ENCODE measurements at regions not wholly inside any gene's neighbourhood (a gene's known extent, or its start where the extent isn't known, plus 50 kb on each side); places are given as distances from the start of the nearest gene placed in this dataset.

DNA sequence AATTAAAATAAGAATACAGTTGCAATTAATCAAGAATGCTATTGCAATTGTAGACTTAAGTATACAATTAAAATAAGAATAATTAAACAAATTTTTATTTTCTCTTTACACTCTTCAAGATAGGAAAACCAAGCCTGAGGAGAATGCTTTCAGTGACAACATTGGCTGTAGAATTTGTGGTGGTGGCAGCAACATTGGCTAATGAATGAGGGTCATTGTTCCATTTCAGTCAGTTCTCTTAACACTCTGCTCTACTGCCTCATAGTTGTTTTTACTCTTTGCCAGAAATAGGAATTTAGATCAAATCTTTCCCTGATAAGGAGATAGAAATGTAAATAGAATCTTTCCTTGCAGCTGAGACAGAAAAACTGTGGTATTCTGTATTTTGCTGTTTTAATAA, 391.6 kb downstream of the PCDH20 start:
- Histone ChIP-seq H3K36me3 (ENCODE audit: control insufficient read depth in 2 of 3, insufficient read depth in 3 of 3, low read length in 3 of 3) (no peaks in the 10 kb centered on the region), H3K9me3 (ENCODE audit: control insufficient read depth in 2 of 3, low read length in 3 of 3) (no peaks in the 10 kb centered on the region), H3K27ac (ENCODE audit: low read depth, low read length) (no peak overlapping the region), H3K4me1 (ENCODE audit: control insufficient read depth in 2 of 2, insufficient read depth in 2 of 2, low read length in 2 of 2) (no peaks in the 10 kb centered on the region), H3K4me3 (ENCODE audit: low read length) (no peak overlapping the region), H3K27me3 (ENCODE audit: control insufficient read depth in 2 of 2, insufficient read depth in 2 of 2, low read length in 2 of 2) (no peaks in the 10 kb centered on the region)
- Mint-ChIP-seq H3K27me3 (no peaks in the 10 kb centered on the region), H3K4me1 (no peaks in the 10 kb centered on the region), H3K4me3 (no peak overlapping the region), H3K27ac (no peak overlapping the region), H3K36me3 (no peaks in the 10 kb centered on the region), H3K9me3 (peaks cover 0 to 19% (median 5%) of the 10 kb centered on the region in 11 donors)
- intact Hi-C loops (cut with micrococcal nuclease) = no loop called here
- ATAC-seq (no peak), DNase-seq (no peak)
- POLR2A ChIA-PET = no interaction called here
- CTCF ChIA-PET = no interaction called here

GRCh38 chr13:61021838-61022237, 393.8 kb downstream of the PCDH20 start:
- POLR2A ChIA-PET = no interaction called here
- intact Hi-C loops (cut with micrococcal nuclease) = no loop called here
- H3K27me3 Mint-ChIP-seq = no peaks in the 10 kb centered on the region

GRCh38 chr13:61013796-61014195, 401.9 kb downstream of the PCDH20 start:
- Histone ChIP-seq H3K27ac (ENCODE audit: low read depth, low read length) (no peak overlapping the region), H3K27me3 (ENCODE audit: control insufficient read depth in 2 of 2, insufficient read depth in 2 of 2, low read length in 2 of 2) (no peaks in the 10 kb centered on the region), H3K9me3 (ENCODE audit: control insufficient read depth in 2 of 3, low read length in 3 of 3) (peaks cover 0 to 4% (median 0%) of the 10 kb centered on the region in 3 experiments), H3K4me1 (ENCODE audit: control insufficient read depth in 2 of 2, insufficient read depth in 2 of 2, low read length in 2 of 2) (no peaks in the 10 kb centered on the region), H3K4me3 (ENCODE audit: low read length) (no peak overlapping the region), H3K36me3 (ENCODE audit: control insufficient read depth in 2 of 3, insufficient read depth in 3 of 3, low read length in 3 of 3) (no peaks in the 10 kb centered on the region)
- Mint-ChIP-seq H3K36me3 (peaks cover 0 to 3% (median 0%) of the 10 kb centered on the region in 5 donors), H3K4me3 (no peak overlapping the region), H3K9me3 (peaks cover 1 to 21% (median 9%) of the 10 kb centered on the region in 11 donors), H3K27me3 (no peaks in the 10 kb centered on the region), H3K27ac (no peak overlapping the region), H3K4me1 (no peaks in the 10 kb centered on the region)
- no peak for DNase-seq
- intact Hi-C loops (cut with micrococcal nuclease) = no loop called here
- ChIA-PET CTCF (no interaction called here), POLR2A (no interaction called here)
- no peak for ATAC-seq

More at GRCh38 chr13:61021838-61022237, 393.8 kb downstream of the PCDH20 start:
- H3K9me3 ChIP-seq (ENCODE audit: control insufficient read depth in 2 of 3, low read length in 3 of 3) = no peaks in the 10 kb centered on the region
- no peaks in the 10 kb centered on the region for H3K27me3 ChIP-seq (ENCODE audit: control insufficient read depth in 2 of 2, insufficient read depth in 2 of 2, low read length in 2 of 2)
- Mint-ChIP-seq H3K36me3 (no peaks in the 10 kb centered on the region), H3K4me3 (no peak overlapping the region), H3K9me3 (peaks cover 0 to 17% (median 5%) of the 10 kb centered on the region in 11 donors), H3K4me1 (no peaks in the 10 kb centered on the region), H3K27ac (no peak overlapping the region)
- no peaks in the 10 kb centered on the region for H3K36me3 ChIP-seq (ENCODE audit: control insufficient read depth in 2 of 3, insufficient read depth in 3 of 3, low read length in 3 of 3)
- DNase-seq = no peak
- ATAC-seq = no peak
- no peak overlapping the region for H3K4me3 ChIP-seq (ENCODE audit: low read length)
- no peak overlapping the region for H3K27ac ChIP-seq (ENCODE audit: low read depth, low read length)
- H3K4me1 ChIP-seq (ENCODE audit: control insufficient read depth in 2 of 2, insufficient read depth in 2 of 2, low read length in 2 of 2) = no peaks in the 10 kb centered on the region
- CTCF ChIA-PET = no interaction called here

DNA sequence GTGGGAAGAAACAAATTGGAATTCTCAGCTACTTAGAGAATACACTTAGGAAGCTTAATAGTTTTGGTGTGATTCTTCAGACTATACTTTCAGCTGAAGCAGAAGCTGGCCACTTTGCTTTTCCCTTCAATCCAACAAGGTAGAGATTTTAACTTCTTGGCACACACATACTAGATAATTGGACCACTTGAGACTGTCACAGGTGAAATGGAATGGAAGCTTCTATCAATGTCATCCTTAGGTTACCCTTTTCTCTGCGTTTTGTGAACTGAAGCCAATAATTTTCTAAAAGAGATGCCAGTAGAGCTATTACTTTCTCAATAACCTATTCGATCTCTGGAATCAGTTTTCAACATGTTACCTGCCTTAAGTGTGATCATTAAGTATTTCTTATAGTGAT, 405.3 kb downstream of the PCDH20 start:
- no peak overlapping the region for H3K27ac Mint-ChIP-seq
- ChIA-PET CTCF (no interaction called here), POLR2A (no interaction called here)
- no peaks in the 10 kb centered on the region for H3K4me1 Mint-ChIP-seq
- intact Hi-C loops (cut with micrococcal nuclease) = no loop called here
- Histone ChIP-seq H3K27me3 (ENCODE audit: control insufficient read depth in 2 of 2, insufficient read depth in 2 of 2, low read length in 2 of 2) (no peaks in the 10 kb centered on the region), H3K4me1 (ENCODE audit: control insufficient read depth in 2 of 2, insufficient read depth in 2 of 2, low read length in 2 of 2) (no peaks in the 10 kb centered on the region), H3K9me3 (ENCODE audit: control insufficient read depth in 2 of 3, low read length in 3 of 3) (peaks cover 0 to 4% (median 4%) of the 10 kb centered on the region in 3 experiments), H3K36me3 (ENCODE audit: control insufficient read depth in 2 of 3, insufficient read depth in 3 of 3, low read length in 3 of 3) (no peaks in the 10 kb centered on the region), H3K27ac (ENCODE audit: low read depth, low read length) (no peak overlapping the region), H3K4me3 (ENCODE audit: low read length) (no peak overlapping the region)
- DNase-seq = no peak
- H3K4me3 Mint-ChIP-seq = no peak overlapping the region
- ATAC-seq = no peak
- no peaks in the 10 kb centered on the region for H3K27me3 Mint-ChIP-seq
- H3K36me3 Mint-ChIP-seq = peaks cover 0 to 3% (median 0%) of the 10 kb centered on the region in 5 donors
- H3K9me3 Mint-ChIP-seq = peaks cover 0 to 36% (median 26%) of the 10 kb centered on the region in 11 donors

- intact Hi-C loops (cut with micrococcal nuclease) = no loop called here
- no peak overlapping the region for H3K27ac Mint-ChIP-seq
- no peaks in the 10 kb centered on the region for H3K4me1 ChIP-seq (ENCODE audit: control insufficient read depth in 2 of 2, insufficient read depth in 2 of 2, low read length in 2 of 2)
- POLR2A ChIA-PET = no interaction called here
- H3K36me3 Mint-ChIP-seq = no peaks in the 10 kb centered on the region
- no peak overlapping the region for H3K4me3 ChIP-seq (ENCODE audit: low read length)
- H3K27me3 ChIP-seq (ENCODE audit: control insufficient read depth in 2 of 2, insufficient read depth in 2 of 2, low read length in 2 of 2) = no peaks in the 10 kb centered on the region
- DNase-seq (no peak), ATAC-seq (no peak)
- H3K27ac ChIP-seq (ENCODE audit: low read depth, low read length) = no peak overlapping the region
- H3K9me3 Mint-ChIP-seq = peaks cover 4 to 42% (median 19%) of the 10 kb centered on the region in 11 donors
- peaks cover 0 to 2% (median 0%) of the 10 kb centered on the region in 3 experiments for H3K9me3 ChIP-seq (ENCODE audit: control insufficient read depth in 2 of 3, low read length in 3 of 3)
- CTCF ChIA-PET = no interaction called here
- H3K27me3 Mint-ChIP-seq = no peaks in the 10 kb centered on the region
- no peaks in the 10 kb centered on the region for H3K36me3 ChIP-seq (ENCODE audit: control insufficient read depth in 2 of 3, insufficient read depth in 3 of 3, low read length in 3 of 3)
- H3K4me3 Mint-ChIP-seq = no peak overlapping the region
- no peaks in the 10 kb centered on the region for H3K4me1 Mint-ChIP-seq
Observed at GRCh38 chr13:61002686-61003085, 413.0 kb downstream of the PCDH20 start.

DNA sequence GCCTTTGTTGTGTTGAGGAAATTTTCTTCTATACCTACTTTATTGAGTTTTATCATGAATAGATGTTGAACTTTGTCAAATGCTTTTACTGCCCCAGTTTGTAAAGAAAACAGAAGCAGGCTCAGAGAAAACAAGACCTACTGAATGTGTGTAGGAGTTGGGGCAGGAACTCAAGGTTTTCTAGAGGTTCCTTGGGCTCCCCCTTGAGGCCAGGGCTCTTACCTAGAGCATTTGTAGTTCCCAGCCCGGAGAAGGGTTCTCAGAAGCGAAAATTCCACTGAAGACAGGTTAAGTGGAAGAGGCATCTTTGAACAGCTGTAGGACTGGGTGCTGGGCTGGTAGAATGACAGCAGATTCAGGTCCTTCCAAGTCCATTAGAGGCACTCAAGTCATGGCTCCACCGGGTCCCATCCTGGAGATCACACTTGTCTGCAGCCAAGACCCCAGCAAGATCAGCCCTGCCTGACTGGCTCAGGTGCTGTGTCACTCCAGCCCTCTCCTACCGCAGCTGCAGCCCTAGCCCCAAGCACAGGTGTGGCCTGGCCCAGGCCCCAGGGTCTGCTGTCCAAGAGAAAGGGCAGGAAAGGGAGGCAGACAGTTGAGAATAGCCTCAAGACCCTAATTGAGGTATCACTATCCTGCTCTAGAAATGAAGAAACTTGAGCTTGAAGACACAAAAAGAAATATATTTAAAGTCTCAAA, 425.5 kb downstream of the PCDH20 start:
- POLR2A ChIA-PET = no interaction called here
- Mint-ChIP-seq H3K27me3 (no peaks in the 10 kb centered on the region), H3K4me1 (no peaks in the 10 kb centered on the region)

GRCh38 chr13:60986301-60986700, 429.3 kb downstream of the PCDH20 start:
- ATAC-seq = no peak
- intact Hi-C loops (cut with micrococcal nuclease) = no loop called here

More for the DNA sequence above, 425.5 kb downstream of the PCDH20 start:
- no peaks in the 10 kb centered on the region for H3K9me3 ChIP-seq (ENCODE audit: control insufficient read depth in 2 of 3, low read length in 3 of 3)
- Mint-ChIP-seq H3K4me3 (no peak overlapping the region), H3K9me3 (peaks cover 0 to 14% (median 4%) of the 10 kb centered on the region in 11 donors), H3K36me3 (no peaks in the 10 kb centered on the region), H3K27ac (no peak overlapping the region)
- CTCF ChIA-PET = no interaction called here
- no peak for ATAC-seq
- intact Hi-C loops (cut with micrococcal nuclease) = no loop called here
- no peak for DNase-seq
- no peak overlapping the region for H3K27ac ChIP-seq (ENCODE audit: low read depth, low read length)
- no peaks in the 10 kb centered on the region for H3K36me3 ChIP-seq (ENCODE audit: control insufficient read depth in 2 of 3, insufficient read depth in 3 of 3, low read length in 3 of 3)
- H3K27me3 ChIP-seq (ENCODE audit: control insufficient read depth in 2 of 2, insufficient read depth in 2 of 2, low read length in 2 of 2) = no peaks in the 10 kb centered on the region
- H3K4me3 ChIP-seq (ENCODE audit: low read length) = no peak overlapping the region
- H3K4me1 ChIP-seq (ENCODE audit: control insufficient read depth in 2 of 2, insufficient read depth in 2 of 2, low read length in 2 of 2) = no peaks in the 10 kb centered on the region

More at GRCh38 chr13:60986301-60986700, 429.3 kb downstream of the PCDH20 start:
- CTCF ChIA-PET = no interaction called here
- no peak for DNase-seq
- H3K4me3 Mint-ChIP-seq = no peak overlapping the region
- Histone ChIP-seq H3K4me1 (ENCODE audit: control insufficient read depth in 2 of 2, insufficient read depth in 2 of 2, low read length in 2 of 2) (no peaks in the 10 kb centered on the region), H3K4me3 (ENCODE audit: low read length) (no peak overlapping the region), H3K36me3 (ENCODE audit: control insufficient read depth in 2 of 3, insufficient read depth in 3 of 3, low read length in 3 of 3) (no peaks in the 10 kb centered on the region), H3K27me3 (ENCODE audit: control insufficient read depth in 2 of 2, insufficient read depth in 2 of 2, low read length in 2 of 2) (no peaks in the 10 kb centered on the region), H3K9me3 (ENCODE audit: control insufficient read depth in 2 of 3, low read length in 3 of 3) (no peaks in the 10 kb centered on the region), H3K27ac (ENCODE audit: low read depth, low read length) (no peak overlapping the region)
- H3K27ac Mint-ChIP-seq = no peak overlapping the region
- no peaks in the 10 kb centered on the region for H3K4me1 Mint-ChIP-seq
- POLR2A ChIA-PET = interaction anchor here (0.7 kb wide), 1 partner anchor 178 kb away, joined by 3 read pairs; no protein-coding TSS in a partner anchor
- peaks cover 2 to 17% (median 4%) of the 10 kb centered on the region in 11 donors for H3K9me3 Mint-ChIP-seq
- no peaks in the 10 kb centered on the region for H3K27me3 Mint-ChIP-seq
- H3K36me3 Mint-ChIP-seq = no peaks in the 10 kb centered on the region
